ENCODE measurements at regions not wholly inside any gene's neighbourhood (a gene's known extent, or its start where the extent isn't known, plus 50 kb on each side); places are given as distances from the start of the nearest gene placed in this dataset.

DNA sequence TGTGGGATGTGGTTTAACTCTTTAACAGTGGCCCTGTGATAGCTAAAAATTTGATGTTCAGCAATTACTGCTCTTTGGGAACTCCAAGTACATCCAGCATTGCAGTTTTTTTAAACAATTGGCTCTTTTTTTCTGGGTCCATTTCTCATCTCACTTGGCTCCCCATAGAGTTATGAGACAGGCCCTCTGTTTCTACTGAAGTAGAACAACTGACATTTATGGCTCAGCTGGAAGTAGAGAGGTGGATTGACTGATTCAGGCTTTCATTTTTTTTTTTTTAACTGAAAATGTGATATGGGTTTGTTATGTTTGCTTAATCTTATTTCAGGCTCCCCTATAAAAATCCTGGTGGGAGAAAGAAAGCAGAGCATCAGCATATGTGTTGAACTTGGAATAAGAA, 96.6 kb upstream of the CD180 start:
- no peak for DNase-seq (ENCODE audit: low read depth)
- no peak for FAIRE-seq
- H3K9me3 ChIP-seq (ENCODE audit: insufficient read depth, low read depth, low read length), result no peaks in the 10 kb centered on the region

DNA sequence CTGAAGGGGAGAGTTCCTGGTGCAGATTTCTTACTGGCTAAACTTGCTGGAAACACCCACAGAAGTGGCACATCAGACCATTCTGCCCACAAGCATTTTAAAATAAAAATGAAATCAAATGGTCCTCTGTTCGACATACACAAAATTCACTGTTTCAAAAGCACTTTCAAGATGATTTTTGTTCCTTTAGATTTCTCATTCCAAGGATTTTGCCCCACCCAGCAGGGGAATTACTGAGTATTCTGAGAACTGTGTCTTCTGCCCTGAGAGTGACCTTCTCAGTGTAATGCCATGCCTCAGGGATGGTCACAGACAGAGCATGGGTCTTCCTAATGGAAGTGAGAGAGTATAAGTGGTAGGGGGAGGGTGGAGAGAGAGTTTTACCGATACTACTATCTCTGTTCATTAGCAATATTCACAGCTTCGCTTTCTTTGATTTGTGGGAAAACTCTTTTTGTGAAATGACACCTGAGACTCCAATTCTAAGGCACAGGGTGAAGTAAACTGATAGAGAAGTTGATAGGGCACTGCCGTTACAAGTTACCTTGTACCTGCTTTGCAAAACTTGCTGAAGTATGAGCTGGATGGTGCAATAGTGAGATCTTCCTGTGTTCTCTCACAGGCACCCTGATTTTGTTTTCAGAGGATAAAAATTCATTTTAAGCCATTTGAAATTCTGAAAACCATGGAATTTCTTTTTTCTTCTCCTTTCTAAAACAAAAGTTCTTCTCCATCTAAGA, 95.8 kb upstream of the CD180 start:
- Mint-ChIP-seq H3K4me1 (ENCODE audit: low read depth, unreplicated experiment) (peaks cover 21% of the 10 kb centered on the region), H3K4me3 (ENCODE audit: unreplicated experiment) (no peak overlapping the region), H3K27ac (ENCODE audit: unreplicated experiment) (no peak overlapping the region), H3K36me3 (ENCODE audit: low read depth, unreplicated experiment) (no peaks in the 10 kb centered on the region), H3K27me3 (ENCODE audit: low read depth, unreplicated experiment) (no peaks in the 10 kb centered on the region), H3K9me3 (ENCODE audit: unreplicated experiment) (no peaks in the 10 kb centered on the region)
- no peak for FAIRE-seq
- H3K4me3 ChIP-seq (ENCODE audit: insufficient read depth, low read depth, low read length), result no peak overlapping the region
- H3K4me1 ChIP-seq (ENCODE audit: insufficient read depth, low read length), result peaks cover 7% of the 10 kb centered on the region
- no peaks in the 10 kb centered on the region for H3K36me3 ChIP-seq (ENCODE audit: insufficient read depth, low read length)
- no peak overlapping the region for H2AFZ ChIP-seq (ENCODE audit: low read depth, low read length)
- no peaks in the 10 kb centered on the region for H3K9me3 ChIP-seq (ENCODE audit: insufficient read depth, low read depth, low read length)
- no peak for TF ChIP-seq EZH2 (IDR thresholded peaks at IDR 0.05; ENCODE audit: insufficient read depth, low read length)
- TF ChIP-seq, protein P1, sequence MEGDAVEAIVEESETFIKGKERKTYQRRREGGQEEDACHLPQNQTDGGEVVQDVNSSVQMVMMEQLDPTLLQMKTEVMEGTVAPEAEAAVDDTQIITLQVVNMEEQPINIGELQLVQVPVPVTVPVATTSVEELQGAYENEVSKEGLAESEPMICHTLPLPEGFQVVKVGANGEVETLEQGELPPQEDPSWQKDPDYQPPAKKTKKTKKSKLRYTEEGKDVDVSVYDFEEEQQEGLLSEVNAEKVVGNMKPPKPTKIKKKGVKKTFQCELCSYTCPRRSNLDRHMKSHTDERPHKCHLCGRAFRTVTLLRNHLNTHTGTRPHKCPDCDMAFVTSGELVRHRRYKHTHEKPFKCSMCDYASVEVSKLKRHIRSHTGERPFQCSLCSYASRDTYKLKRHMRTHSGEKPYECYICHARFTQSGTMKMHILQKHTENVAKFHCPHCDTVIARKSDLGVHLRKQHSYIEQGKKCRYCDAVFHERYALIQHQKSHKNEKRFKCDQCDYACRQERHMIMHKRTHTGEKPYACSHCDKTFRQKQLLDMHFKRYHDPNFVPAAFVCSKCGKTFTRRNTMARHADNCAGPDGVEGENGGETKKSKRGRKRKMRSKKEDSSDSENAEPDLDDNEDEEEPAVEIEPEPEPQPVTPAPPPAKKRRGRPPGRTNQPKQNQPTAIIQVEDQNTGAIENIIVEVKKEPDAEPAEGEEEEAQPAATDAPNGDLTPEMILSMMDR (IDR thresholded peaks at IDR 0.05; ENCODE audit: insufficient read depth, low read depth, low read length), result no peak
- no peak overlapping the region for H3K4me2 ChIP-seq (ENCODE audit: low read length)
- DNase-seq (ENCODE audit: low read depth), result no peak
- H3K9ac ChIP-seq (ENCODE audit: low read length), result no peak overlapping the region
- no peak overlapping the region for H3K27ac ChIP-seq (ENCODE audit: low read depth, low read length)
- H3K27me3 ChIP-seq (ENCODE audit: insufficient read depth, low read length), result no peaks in the 10 kb centered on the region
- no peaks in the 10 kb centered on the region for H4K20me1 ChIP-seq (ENCODE audit: insufficient read depth, low read length)
- no peaks in the 10 kb centered on the region for H3K79me2 ChIP-seq (ENCODE audit: insufficient read depth, low read length)

More for the DNA sequence above, 96.6 kb upstream of the CD180 start:
- Histone ChIP-seq H4K20me1 (ENCODE audit: insufficient read depth, low read length) (no peaks in the 10 kb centered on the region), H3K9ac (ENCODE audit: low read length) (no peak overlapping the region), H3K4me1 (ENCODE audit: insufficient read depth, low read length) (peaks cover under 1% of the 10 kb centered on the region), H3K79me2 (ENCODE audit: insufficient read depth, low read length) (no peaks in the 10 kb centered on the region), H3K36me3 (ENCODE audit: insufficient read depth, low read length) (no peaks in the 10 kb centered on the region), H3K4me3 (ENCODE audit: insufficient read depth, low read depth, low read length) (no peak overlapping the region), H3K27ac (ENCODE audit: low read depth, low read length) (no peak overlapping the region), H3K27me3 (ENCODE audit: insufficient read depth, low read length) (no peaks in the 10 kb centered on the region), H2AFZ (ENCODE audit: low read depth, low read length) (no peak overlapping the region), H3K4me2 (ENCODE audit: low read length) (no peak overlapping the region)
- Mint-ChIP-seq H3K27ac (ENCODE audit: unreplicated experiment) (no peak overlapping the region), H3K27me3 (ENCODE audit: low read depth, unreplicated experiment) (no peaks in the 10 kb centered on the region), H3K9me3 (ENCODE audit: unreplicated experiment) (peaks cover 4% of the 10 kb centered on the region), H3K36me3 (ENCODE audit: low read depth, unreplicated experiment) (no peaks in the 10 kb centered on the region), H3K4me1 (ENCODE audit: low read depth, unreplicated experiment) (peaks cover 13% of the 10 kb centered on the region), H3K4me3 (ENCODE audit: unreplicated experiment) (no peak overlapping the region)
- TF ChIP-seq, protein P1 (IDR thresholded peaks at IDR 0.05; ENCODE audit: insufficient read depth, low read depth, low read length), result no peak
- no peak for TF ChIP-seq EZH2 (IDR thresholded peaks at IDR 0.05; ENCODE audit: insufficient read depth, low read length)

DNA sequence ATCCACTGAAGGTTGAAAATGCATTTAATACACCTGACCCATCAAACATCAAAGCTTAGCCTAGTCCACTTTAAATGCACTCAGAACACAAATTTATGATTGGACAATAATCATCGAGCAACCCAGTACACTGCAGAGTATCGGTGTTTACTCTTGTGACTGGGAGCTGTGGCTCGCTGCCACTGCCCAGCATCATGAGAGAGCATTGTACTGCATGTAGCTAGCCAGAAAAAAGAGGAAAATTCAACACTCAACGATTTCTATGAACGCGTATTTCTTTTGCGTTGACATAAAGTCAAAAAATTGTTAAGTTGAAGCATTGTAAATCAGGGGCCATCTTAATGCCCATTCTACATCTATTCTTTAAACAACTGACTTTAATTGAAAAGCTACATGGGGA, 95.1 kb upstream of the CD180 start:
- Histone ChIP-seq H4K20me1 (ENCODE audit: insufficient read depth, low read length) (no peaks in the 10 kb centered on the region), H3K79me2 (ENCODE audit: insufficient read depth, low read length) (no peaks in the 10 kb centered on the region), H3K4me2 (ENCODE audit: low read length) (no peak overlapping the region), H2AFZ (ENCODE audit: low read depth, low read length) (no peak overlapping the region), H3K9ac (ENCODE audit: low read length) (no peak overlapping the region), H3K36me3 (ENCODE audit: insufficient read depth, low read length) (no peaks in the 10 kb centered on the region), H3K27me3 (ENCODE audit: insufficient read depth, low read length) (no peaks in the 10 kb centered on the region), H3K9me3 (ENCODE audit: insufficient read depth, low read depth, low read length) (no peaks in the 10 kb centered on the region), H3K4me3 (ENCODE audit: insufficient read depth, low read depth, low read length) (no peak overlapping the region), H3K27ac (ENCODE audit: low read depth, low read length) (no peak overlapping the region), H3K4me1 (ENCODE audit: insufficient read depth, low read length) (peaks cover 10% of the 10 kb centered on the region)
- Mint-ChIP-seq H3K4me1 (ENCODE audit: low read depth, unreplicated experiment) (peaks cover 22% of the 10 kb centered on the region), H3K27me3 (ENCODE audit: low read depth, unreplicated experiment) (no peaks in the 10 kb centered on the region), H3K4me3 (ENCODE audit: unreplicated experiment) (no peak overlapping the region), H3K27ac (ENCODE audit: unreplicated experiment) (no peak overlapping the region), H3K36me3 (ENCODE audit: low read depth, unreplicated experiment) (no peaks in the 10 kb centered on the region), H3K9me3 (ENCODE audit: unreplicated experiment) (no peaks in the 10 kb centered on the region)
- TF ChIP-seq, protein P1 (IDR thresholded peaks at IDR 0.05; ENCODE audit: insufficient read depth, low read depth, low read length), result no peak
- no peak for TF ChIP-seq EZH2 (IDR thresholded peaks at IDR 0.05; ENCODE audit: insufficient read depth, low read length)
- no peak for FAIRE-seq
- DNase-seq (ENCODE audit: low read depth), result no peak

Measured in astrocyte (in vitro differentiated cells and primary cell).